ENCODE measurements at regions not wholly inside any gene's neighbourhood (a gene's known extent, or its start where the extent isn't known, plus 50 kb on each side); places are given as distances from the start of the nearest gene placed in this dataset.

GRCh38 chr13:33956346-33956745 is 138.4 kb downstream of the RFC3 start:
- no peaks in the 10 kb centered on the region for H3K36me3 ChIP-seq (replicated peaks in 1 of 2; ENCODE audit: control insufficient read depth in 1 of 2, insufficient read depth in 2 of 2, low read length in 2 of 2)
- Mint-ChIP-seq H3K36me3 (no peaks in the 10 kb centered on the region), H3K27me3 (ENCODE audit: low read depth in 3 of 3) (peaks cover 0 to 4% (median 2%) of the 10 kb centered on the region in 3 donors), H3K9me3 (peaks cover 0 to 10% (median under 1%) of the 10 kb centered on the region in 7 donors), H3K4me3 (no peak overlapping the region), H3K4me1 (no peaks in the 10 kb centered on the region), H3K27ac (no peak overlapping the region)
- WGBS (ENCODE audit: insufficient coverage): no CpG with 5 or more reads among the region's 2 CpGs
- no peak overlapping the region for H3K4me3 ChIP-seq (replicated peaks in 1 of 3; ENCODE audit: low read depth in 2 of 3, low read length in 3 of 3)
- no peak overlapping the region for H3K27ac ChIP-seq (ENCODE audit: low read depth in 1 of 2, low read length in 2 of 2)
- no peaks in the 10 kb centered on the region for H3K9me3 ChIP-seq (replicated peaks in 1 of 2; ENCODE audit: control insufficient read depth in 1 of 2, insufficient read depth in 1 of 2, low read length in 2 of 2)
- no peaks in the 10 kb centered on the region for H4K20me1 ChIP-seq (ENCODE audit: insufficient read depth, low read length)
- no peak for TF ChIP-seq CTCF (IDR thresholded peaks at IDR 0.05)
- no peak overlapping the region for H3K9ac ChIP-seq (ENCODE audit: insufficient read depth, low read length, poor library complexity, severe bottlenecking)
- H3K4me1 ChIP-seq (ENCODE audit: control insufficient read depth in 1 of 2, insufficient read depth in 2 of 2, low read length in 2 of 2): no peaks in the 10 kb centered on the region
- H3K27me3 ChIP-seq (ENCODE audit: control insufficient read depth in 2 of 2, insufficient read depth in 2 of 2, low read length in 2 of 2): no peaks in the 10 kb centered on the region
- H2AFZ ChIP-seq (ENCODE audit: insufficient read depth, low read depth, low read length, poor library complexity, severe bottlenecking): no peak overlapping the region
- intact Hi-C loops (cut with micrococcal nuclease): no loop called here
- no peak overlapping the region for H3K4me2 ChIP-seq (replicated peaks; ENCODE audit: extremely low read depth, low read length, poor library complexity, severe bottlenecking)
- no peaks in the 10 kb centered on the region for H3K79me2 ChIP-seq (ENCODE audit: insufficient read depth, low read length)
- no peak for DNase-seq

GRCh38 chr13:33957497-33957905 is 139.6 kb downstream of the RFC3 start:
- TF ChIP-seq CTCF (IDR thresholded peaks at IDR 0.05): no peak
- Histone ChIP-seq H3K9me3 (replicated peaks in 1 of 2; ENCODE audit: control insufficient read depth in 1 of 2, insufficient read depth in 1 of 2, low read length in 2 of 2) (no peaks in the 10 kb centered on the region), H3K9ac (ENCODE audit: insufficient read depth, low read length, poor library complexity, severe bottlenecking) (no peak overlapping the region), H3K79me2 (ENCODE audit: insufficient read depth, low read length) (no peaks in the 10 kb centered on the region), H3K36me3 (replicated peaks in 1 of 2; ENCODE audit: control insufficient read depth in 1 of 2, insufficient read depth in 2 of 2, low read length in 2 of 2) (no peaks in the 10 kb centered on the region), H3K4me1 (ENCODE audit: control insufficient read depth in 1 of 2, insufficient read depth in 2 of 2, low read length in 2 of 2) (no peaks in the 10 kb centered on the region), H4K20me1 (ENCODE audit: insufficient read depth, low read length) (no peaks in the 10 kb centered on the region), H3K4me2 (replicated peaks; ENCODE audit: extremely low read depth, low read length, poor library complexity, severe bottlenecking) (no peak overlapping the region), H3K4me3 (replicated peaks in 1 of 3; ENCODE audit: low read depth in 2 of 3, low read length in 3 of 3) (no peak overlapping the region), H2AFZ (ENCODE audit: insufficient read depth, low read depth, low read length, poor library complexity, severe bottlenecking) (no peak overlapping the region), H3K27ac (ENCODE audit: low read depth in 1 of 2, low read length in 2 of 2) (no peak overlapping the region), H3K27me3 (ENCODE audit: control insufficient read depth in 2 of 2, insufficient read depth in 2 of 2, low read length in 2 of 2) (no peaks in the 10 kb centered on the region)
- H3K36me3 Mint-ChIP-seq: no peaks in the 10 kb centered on the region
- peaks cover 0 to 10% (median 0%) of the 10 kb centered on the region in 7 donors for H3K9me3 Mint-ChIP-seq
- peak overlapping the region in 1 of 7 donors; percentile 11 for H3K27ac Mint-ChIP-seq
- no peak for DNase-seq
- H3K4me1 Mint-ChIP-seq: no peaks in the 10 kb centered on the region
- WGBS (ENCODE audit: insufficient coverage): 98% methylated on average over 5 of the region's 5 CpGs
- no peak overlapping the region for H3K4me3 Mint-ChIP-seq
- peaks cover 0 to 4% (median 2%) of the 10 kb centered on the region in 3 donors for H3K27me3 Mint-ChIP-seq (ENCODE audit: low read depth in 3 of 3)
- intact Hi-C loops (cut with micrococcal nuclease): no loop called here
